ENCODE measurements at regions not wholly inside any gene's neighbourhood (a gene's known extent, or its start where the extent isn't known, plus 50 kb on each side); places are given as distances from the start of the nearest gene placed in this dataset.
"Not testable (repeated sequence)": the region's sequence is repeated elsewhere in the genome, so short reads cannot be mapped to it uniquely, and the experiment has no call there.

DNA sequence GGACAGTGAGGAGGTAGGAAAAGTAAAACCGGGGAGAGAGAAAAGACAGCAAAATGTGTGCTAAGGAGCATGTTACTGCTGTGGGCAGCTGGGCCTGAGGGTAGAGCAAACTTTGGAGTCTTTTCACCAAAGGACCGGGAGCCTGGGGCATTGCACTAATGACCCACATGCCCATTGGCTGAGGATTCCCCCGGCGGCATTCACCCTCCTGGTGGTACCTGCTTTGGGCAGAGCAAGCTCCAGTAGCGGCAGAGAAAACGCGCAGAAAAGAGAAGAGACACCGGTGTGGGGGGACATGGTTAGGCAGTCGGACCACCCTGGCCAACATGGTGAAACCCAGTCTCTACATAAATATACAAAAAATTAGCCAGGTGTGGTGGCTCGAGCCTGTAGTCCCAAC is 83.4 kb upstream of the ESRRB start:
- H3K4me3 ChIP-seq (ENCODE audit: low read length): no peak overlapping the region
- no peak for DNase-seq (ENCODE audit: low read depth)
- TF ChIP-seq, protein P1, sequence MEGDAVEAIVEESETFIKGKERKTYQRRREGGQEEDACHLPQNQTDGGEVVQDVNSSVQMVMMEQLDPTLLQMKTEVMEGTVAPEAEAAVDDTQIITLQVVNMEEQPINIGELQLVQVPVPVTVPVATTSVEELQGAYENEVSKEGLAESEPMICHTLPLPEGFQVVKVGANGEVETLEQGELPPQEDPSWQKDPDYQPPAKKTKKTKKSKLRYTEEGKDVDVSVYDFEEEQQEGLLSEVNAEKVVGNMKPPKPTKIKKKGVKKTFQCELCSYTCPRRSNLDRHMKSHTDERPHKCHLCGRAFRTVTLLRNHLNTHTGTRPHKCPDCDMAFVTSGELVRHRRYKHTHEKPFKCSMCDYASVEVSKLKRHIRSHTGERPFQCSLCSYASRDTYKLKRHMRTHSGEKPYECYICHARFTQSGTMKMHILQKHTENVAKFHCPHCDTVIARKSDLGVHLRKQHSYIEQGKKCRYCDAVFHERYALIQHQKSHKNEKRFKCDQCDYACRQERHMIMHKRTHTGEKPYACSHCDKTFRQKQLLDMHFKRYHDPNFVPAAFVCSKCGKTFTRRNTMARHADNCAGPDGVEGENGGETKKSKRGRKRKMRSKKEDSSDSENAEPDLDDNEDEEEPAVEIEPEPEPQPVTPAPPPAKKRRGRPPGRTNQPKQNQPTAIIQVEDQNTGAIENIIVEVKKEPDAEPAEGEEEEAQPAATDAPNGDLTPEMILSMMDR (conservative IDR thresholded peaks at IDR 0.05; ENCODE audit: low read depth, low read length): no peak

DNA sequence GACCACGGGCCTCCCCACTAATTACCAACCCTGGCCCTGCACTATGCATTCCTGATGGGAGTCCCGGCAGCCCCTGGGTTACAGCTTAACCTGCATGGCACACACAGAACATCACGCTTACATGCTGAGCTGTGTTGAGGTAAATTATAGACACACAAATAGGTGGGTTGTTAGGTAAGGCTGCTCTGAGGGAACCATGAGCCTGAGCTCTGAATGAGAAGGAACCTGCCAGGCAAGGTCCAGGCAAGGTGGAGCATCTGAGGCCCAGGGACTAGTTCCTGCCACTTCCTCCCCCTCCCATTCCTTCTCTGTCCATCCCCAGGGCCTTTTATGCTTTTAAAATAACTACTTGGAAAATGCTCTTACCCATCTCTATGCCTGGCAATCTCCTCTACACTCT is 82.7 kb upstream of the ESRRB start:
- H3K4me3 ChIP-seq (ENCODE audit: low read length): no peak overlapping the region
- TF ChIP-seq, protein P1 (conservative IDR thresholded peaks at IDR 0.05; ENCODE audit: low read depth, low read length): no peak
- DNase-seq (ENCODE audit: low read depth): no peak

DNA sequence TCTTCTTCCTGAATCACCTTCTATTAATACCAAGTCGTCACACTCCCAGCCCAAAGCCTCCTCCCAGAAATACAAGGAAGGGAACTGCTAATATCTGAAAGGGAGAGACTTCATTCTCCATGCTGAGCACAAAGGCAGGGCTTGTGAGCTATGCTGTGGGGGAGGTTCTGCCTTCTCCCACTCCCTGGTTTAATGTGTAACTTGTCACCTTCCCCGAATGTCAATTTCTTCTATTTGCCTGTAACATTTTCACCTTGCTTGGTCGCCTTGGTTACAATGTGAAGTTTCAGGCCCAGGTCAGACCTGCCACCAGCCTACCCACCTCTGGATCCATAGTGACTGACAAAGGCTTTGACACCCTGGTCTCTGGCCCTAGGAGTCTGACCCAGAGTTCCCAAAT is 82.0 kb upstream of the ESRRB start:
- no peak overlapping the region for H3K4me3 ChIP-seq (ENCODE audit: low read length)
- TF ChIP-seq, protein P1 (conservative IDR thresholded peaks at IDR 0.05; ENCODE audit: low read depth, low read length): no peak
- no peak for DNase-seq (ENCODE audit: low read depth)

DNA sequence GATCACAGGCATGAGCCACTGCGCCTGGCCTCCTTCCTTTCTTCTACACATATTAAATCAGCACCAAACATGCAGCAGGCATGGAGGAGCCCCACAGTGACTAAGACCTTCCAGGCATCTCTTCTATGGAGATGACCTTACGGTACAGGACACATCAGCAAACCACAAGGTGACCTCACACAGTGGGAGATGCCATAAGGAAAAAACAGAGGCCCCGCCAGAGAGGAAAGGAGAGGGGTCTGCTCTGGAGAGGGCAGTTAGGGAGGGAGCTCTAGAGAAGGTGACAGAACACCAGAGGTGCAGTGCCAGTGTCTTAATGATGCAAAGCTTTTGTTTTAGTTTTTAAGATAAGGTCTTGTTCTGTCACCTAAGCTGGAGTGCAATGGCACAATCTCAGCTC is 81.1 kb upstream of the ESRRB start:
- no peak for DNase-seq (ENCODE audit: low read depth)
- TF ChIP-seq, protein P1 (conservative IDR thresholded peaks at IDR 0.05; ENCODE audit: low read depth, low read length): no peak
- H3K4me3 ChIP-seq (ENCODE audit: low read length): no peak overlapping the region

DNA sequence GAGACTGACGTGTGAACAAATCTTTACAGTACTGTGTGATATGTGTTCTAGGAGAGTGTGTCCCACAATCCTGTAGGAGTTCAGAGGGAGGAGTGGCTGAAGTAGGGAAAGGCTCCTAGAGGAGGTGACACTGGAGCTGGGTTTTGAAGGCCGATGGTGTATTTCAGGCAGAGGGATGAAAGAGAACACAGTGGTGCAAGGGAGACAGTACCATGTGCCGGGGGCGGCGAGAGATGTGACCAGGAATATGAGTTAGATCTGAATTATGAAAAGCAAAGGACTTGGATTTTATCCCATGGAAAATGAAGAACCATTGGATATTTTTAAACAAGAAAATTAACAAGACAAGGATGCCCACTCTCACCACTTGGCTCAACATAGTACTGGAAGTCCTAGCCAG is 77.0 kb upstream of the ESRRB start:
- TF ChIP-seq, protein P1 (conservative IDR thresholded peaks at IDR 0.05; ENCODE audit: low read depth, low read length): no peak
- DNase-seq (ENCODE audit: low read depth): no peak
- H3K4me3 ChIP-seq (ENCODE audit: low read length): no peak overlapping the region

DNA sequence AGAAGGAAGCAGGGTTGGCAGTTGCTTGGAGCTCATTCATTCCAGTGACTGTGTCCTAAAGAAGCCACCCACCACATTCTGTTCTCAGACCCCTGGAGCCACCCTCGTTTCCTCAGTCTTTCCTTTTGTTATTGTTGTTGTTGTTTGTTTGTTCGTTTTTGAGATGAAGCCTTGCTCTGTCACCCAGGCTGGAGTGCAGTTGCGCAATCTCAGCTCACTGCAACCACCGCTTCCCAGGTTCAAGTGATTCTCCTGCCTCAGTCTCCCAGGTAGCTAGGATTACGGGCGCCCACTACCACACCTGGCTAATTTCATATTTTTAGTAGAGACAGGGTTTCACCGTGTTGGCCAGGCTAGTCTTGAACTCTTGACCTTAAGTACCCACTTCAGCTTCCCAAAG is 72.7 kb upstream of the ESRRB start:
- H3K4me3 ChIP-seq (ENCODE audit: low read length); DNase-seq (ENCODE audit: low read depth): not testable (repeated sequence)

DNA sequence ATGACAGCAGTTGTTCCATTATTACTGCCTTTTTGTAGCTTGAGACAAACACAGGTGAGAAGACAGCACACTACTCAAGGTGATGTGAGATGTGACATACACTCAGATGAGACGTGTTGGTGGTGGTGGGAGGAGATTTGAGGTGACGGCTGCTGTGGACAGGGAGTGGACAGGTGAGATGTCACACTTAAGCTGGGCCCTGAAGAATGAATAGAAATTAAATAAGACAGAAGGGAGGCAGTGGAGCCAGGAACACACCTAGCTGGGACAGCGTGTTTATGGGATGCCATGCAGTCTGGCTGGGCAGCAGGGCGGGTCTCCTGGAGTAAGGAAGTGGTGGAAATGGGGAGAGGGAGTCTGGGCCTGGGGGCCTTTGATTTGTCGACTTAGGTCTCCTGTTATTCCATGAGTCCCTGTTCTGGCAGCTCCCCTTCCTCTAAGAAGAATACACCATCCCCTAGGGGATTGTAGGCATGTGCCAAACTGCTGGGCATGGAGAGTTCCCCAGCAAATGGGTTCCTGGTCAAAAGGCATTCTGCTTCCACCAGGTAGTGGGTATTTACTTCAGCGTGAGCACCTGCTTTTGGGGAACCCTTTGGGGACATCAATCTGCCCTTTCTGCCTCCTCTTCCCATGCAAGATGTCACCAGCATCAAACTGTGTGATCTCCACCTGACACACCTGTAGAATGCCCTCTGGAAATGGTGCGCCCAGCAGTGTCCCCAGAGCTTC is 71.2 kb upstream of the ESRRB start:
- no peak overlapping the region for H3K4me3 ChIP-seq (ENCODE audit: low read length)
- DNase-seq (ENCODE audit: low read depth): no peak
- TF ChIP-seq, protein P1 (conservative IDR thresholded peaks at IDR 0.05; ENCODE audit: low read depth, low read length): no peak
